ENCODE measurements at regions not wholly inside any gene's neighbourhood (a gene's known extent, or its start where the extent isn't known, plus 50 kb on each side); places are given as distances from the start of the nearest gene placed in this dataset.

DNA sequence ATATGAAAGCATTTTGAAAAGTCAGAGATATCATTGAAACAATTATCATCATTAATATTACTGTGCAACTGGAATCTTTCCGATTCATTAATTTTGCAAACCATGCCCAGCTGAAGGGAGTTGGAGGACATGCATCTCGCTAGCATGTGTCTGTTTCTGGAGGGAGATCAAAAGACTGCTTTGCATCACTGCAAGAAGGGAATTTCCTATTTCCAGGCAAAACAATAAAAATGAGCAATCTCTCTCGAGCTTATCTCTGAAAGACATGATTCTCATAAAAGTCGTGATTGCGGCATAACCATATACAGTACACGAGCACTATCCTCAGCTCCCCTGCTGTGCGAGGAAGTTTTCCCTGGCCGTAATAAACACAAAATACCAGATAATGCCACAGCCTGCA lies 607.6 kb upstream of the DPP6 start:
- TF ChIP-seq, protein P1, sequence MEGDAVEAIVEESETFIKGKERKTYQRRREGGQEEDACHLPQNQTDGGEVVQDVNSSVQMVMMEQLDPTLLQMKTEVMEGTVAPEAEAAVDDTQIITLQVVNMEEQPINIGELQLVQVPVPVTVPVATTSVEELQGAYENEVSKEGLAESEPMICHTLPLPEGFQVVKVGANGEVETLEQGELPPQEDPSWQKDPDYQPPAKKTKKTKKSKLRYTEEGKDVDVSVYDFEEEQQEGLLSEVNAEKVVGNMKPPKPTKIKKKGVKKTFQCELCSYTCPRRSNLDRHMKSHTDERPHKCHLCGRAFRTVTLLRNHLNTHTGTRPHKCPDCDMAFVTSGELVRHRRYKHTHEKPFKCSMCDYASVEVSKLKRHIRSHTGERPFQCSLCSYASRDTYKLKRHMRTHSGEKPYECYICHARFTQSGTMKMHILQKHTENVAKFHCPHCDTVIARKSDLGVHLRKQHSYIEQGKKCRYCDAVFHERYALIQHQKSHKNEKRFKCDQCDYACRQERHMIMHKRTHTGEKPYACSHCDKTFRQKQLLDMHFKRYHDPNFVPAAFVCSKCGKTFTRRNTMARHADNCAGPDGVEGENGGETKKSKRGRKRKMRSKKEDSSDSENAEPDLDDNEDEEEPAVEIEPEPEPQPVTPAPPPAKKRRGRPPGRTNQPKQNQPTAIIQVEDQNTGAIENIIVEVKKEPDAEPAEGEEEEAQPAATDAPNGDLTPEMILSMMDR (IDR thresholded peaks at IDR 0.05; ENCODE audit: low read depth, low read length, missing input control) = no peak
- no peak for TF ChIP-seq EGR1 (IDR thresholded peaks at IDR 0.05; ENCODE audit: low read depth in 2 of 2)
- no peak for TF ChIP-seq GABPA (IDR thresholded peaks at IDR 0.05 in 1 of 2, conservative IDR thresholded peaks at IDR 0.05 in 1 of 2)
- no peak for TF ChIP-seq YY1 (IDR thresholded peaks at IDR 0.05)

Measured in liver (tissue), 3 donors.